ENCODE measurements at regions not wholly inside any gene's neighbourhood (a gene's known extent, or its start where the extent isn't known, plus 50 kb on each side); places are given as distances from the start of the nearest gene placed in this dataset.

DNA sequence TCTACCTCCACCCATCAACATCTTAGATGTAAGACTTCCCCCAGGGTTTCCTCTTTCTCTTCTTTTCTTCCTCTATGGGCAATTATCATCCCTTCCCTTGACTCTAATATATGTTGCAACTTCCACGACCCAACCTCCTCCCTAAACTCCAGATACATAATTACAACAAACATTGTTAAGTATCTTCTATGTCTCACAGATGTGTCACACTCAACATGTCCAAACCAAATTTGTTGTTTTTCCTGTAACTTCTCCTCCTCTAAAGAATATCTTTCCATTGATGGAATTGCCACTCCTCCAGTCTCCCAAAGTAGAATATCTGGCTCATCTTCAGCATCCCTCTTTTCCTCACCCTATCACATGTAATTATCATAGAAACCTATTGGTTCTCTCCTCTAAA, 314.2 kb downstream of the RWDD3 start:
- WGBS (ENCODE audit: insufficient coverage), result 33% methylated on average over 1 of the region's 1 CpG
- no peak overlapping the region for H3K27ac ChIP-seq (ENCODE audit: low read depth in 1 of 2, low read length in 2 of 2)
- H3K4me3 ChIP-seq (replicated peaks in 1 of 3; ENCODE audit: low read depth in 2 of 3, low read length in 3 of 3), result no peak overlapping the region
- no peaks in the 10 kb centered on the region for H3K79me2 ChIP-seq (ENCODE audit: insufficient read depth, low read length)
- no peaks in the 10 kb centered on the region for H4K20me1 ChIP-seq (ENCODE audit: insufficient read depth, low read length)
- no peak for DNase-seq
- H3K4me1 ChIP-seq (ENCODE audit: control insufficient read depth in 1 of 2, insufficient read depth in 2 of 2, low read length in 2 of 2), result no peaks in the 10 kb centered on the region
- H3K9me3 ChIP-seq (replicated peaks in 1 of 2; ENCODE audit: control insufficient read depth in 1 of 2, insufficient read depth in 1 of 2, low read length in 2 of 2), result peaks cover 0 to 8% of the 10 kb centered on the region in 2 donors
- H3K36me3 ChIP-seq (replicated peaks in 1 of 2; ENCODE audit: control insufficient read depth in 1 of 2, insufficient read depth in 2 of 2, low read length in 2 of 2), result no peaks in the 10 kb centered on the region
- Mint-ChIP-seq H3K27me3 (ENCODE audit: low read depth in 3 of 3) (no peaks in the 10 kb centered on the region), H3K36me3 (no peaks in the 10 kb centered on the region), H3K9me3 (peaks cover 1 to 5% (median 4%) of the 10 kb centered on the region in 7 donors), H3K27ac (no peak overlapping the region), H3K4me1 (no peaks in the 10 kb centered on the region), H3K4me3 (no peak overlapping the region)
- TF ChIP-seq, protein P1, sequence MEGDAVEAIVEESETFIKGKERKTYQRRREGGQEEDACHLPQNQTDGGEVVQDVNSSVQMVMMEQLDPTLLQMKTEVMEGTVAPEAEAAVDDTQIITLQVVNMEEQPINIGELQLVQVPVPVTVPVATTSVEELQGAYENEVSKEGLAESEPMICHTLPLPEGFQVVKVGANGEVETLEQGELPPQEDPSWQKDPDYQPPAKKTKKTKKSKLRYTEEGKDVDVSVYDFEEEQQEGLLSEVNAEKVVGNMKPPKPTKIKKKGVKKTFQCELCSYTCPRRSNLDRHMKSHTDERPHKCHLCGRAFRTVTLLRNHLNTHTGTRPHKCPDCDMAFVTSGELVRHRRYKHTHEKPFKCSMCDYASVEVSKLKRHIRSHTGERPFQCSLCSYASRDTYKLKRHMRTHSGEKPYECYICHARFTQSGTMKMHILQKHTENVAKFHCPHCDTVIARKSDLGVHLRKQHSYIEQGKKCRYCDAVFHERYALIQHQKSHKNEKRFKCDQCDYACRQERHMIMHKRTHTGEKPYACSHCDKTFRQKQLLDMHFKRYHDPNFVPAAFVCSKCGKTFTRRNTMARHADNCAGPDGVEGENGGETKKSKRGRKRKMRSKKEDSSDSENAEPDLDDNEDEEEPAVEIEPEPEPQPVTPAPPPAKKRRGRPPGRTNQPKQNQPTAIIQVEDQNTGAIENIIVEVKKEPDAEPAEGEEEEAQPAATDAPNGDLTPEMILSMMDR (IDR thresholded peaks at IDR 0.05), result no peak
- H2AFZ ChIP-seq (ENCODE audit: insufficient read depth, low read depth, low read length, poor library complexity, severe bottlenecking), result no peak overlapping the region
- H3K4me2 ChIP-seq (replicated peaks; ENCODE audit: extremely low read depth, low read length, poor library complexity, severe bottlenecking), result no peak overlapping the region
- H3K27me3 ChIP-seq (ENCODE audit: control insufficient read depth in 2 of 2, insufficient read depth in 2 of 2, low read length in 2 of 2), result no peaks in the 10 kb centered on the region
- intact Hi-C loops (cut with micrococcal nuclease), result no loop called here
- no peak overlapping the region for H3K9ac ChIP-seq (ENCODE audit: insufficient read depth, low read length, poor library complexity, severe bottlenecking)

DNA sequence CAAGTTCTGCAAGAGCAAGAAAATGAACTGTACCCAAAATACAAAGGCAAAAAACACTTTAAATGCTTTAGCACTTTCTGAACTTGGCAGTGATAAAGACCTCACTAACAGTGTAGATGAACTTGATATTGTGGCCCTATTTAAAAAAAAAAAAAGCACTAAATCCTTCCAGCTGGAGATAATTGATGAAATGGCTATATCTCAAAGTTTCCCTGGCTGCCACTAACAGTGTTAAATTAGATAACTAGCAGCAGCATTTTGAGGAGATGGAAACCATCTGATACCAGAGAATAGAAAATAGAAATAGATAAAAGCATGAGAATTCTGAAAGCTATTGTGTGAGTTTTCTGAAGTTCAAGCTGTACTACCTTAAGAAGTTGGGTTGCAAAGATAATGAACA, 317.2 kb downstream of the RWDD3 start:
- H3K36me3 Mint-ChIP-seq, result no peaks in the 10 kb centered on the region
- H3K9me3 Mint-ChIP-seq, result peaks cover 5 to 12% (median 5%) of the 10 kb centered on the region in 7 donors
- H3K27me3 Mint-ChIP-seq (ENCODE audit: low read depth in 3 of 3), result no peaks in the 10 kb centered on the region
- DNase-seq, result no peak
- no peak overlapping the region for H3K27ac ChIP-seq (ENCODE audit: low read depth in 1 of 2, low read length in 2 of 2)
- H4K20me1 ChIP-seq (ENCODE audit: insufficient read depth, low read length), result no peaks in the 10 kb centered on the region
- H3K9ac ChIP-seq (ENCODE audit: insufficient read depth, low read length, poor library complexity, severe bottlenecking), result no peak overlapping the region
- H3K36me3 ChIP-seq (replicated peaks in 1 of 2; ENCODE audit: control insufficient read depth in 1 of 2, insufficient read depth in 2 of 2, low read length in 2 of 2), result no peaks in the 10 kb centered on the region
- H3K9me3 ChIP-seq (replicated peaks in 1 of 2; ENCODE audit: control insufficient read depth in 1 of 2, insufficient read depth in 1 of 2, low read length in 2 of 2), result peaks cover 2 to 10% of the 10 kb centered on the region in 2 donors
- no peak overlapping the region for H3K4me3 ChIP-seq (replicated peaks in 1 of 3; ENCODE audit: low read depth in 2 of 3, low read length in 3 of 3)
- no peak overlapping the region for H3K4me2 ChIP-seq (replicated peaks; ENCODE audit: extremely low read depth, low read length, poor library complexity, severe bottlenecking)
- H3K27me3 ChIP-seq (ENCODE audit: control insufficient read depth in 2 of 2, insufficient read depth in 2 of 2, low read length in 2 of 2), result no peaks in the 10 kb centered on the region
- H3K79me2 ChIP-seq (ENCODE audit: insufficient read depth, low read length), result no peaks in the 10 kb centered on the region
- TF ChIP-seq, protein P1 (IDR thresholded peaks at IDR 0.05), result no peak
- H3K4me1 ChIP-seq (ENCODE audit: control insufficient read depth in 1 of 2, insufficient read depth in 2 of 2, low read length in 2 of 2), result no peaks in the 10 kb centered on the region
- H3K27ac Mint-ChIP-seq, result no peak overlapping the region
- no peaks in the 10 kb centered on the region for H3K4me1 Mint-ChIP-seq
- no peak overlapping the region for H2AFZ ChIP-seq (ENCODE audit: insufficient read depth, low read depth, low read length, poor library complexity, severe bottlenecking)
- intact Hi-C loops (cut with micrococcal nuclease), result no loop called here
- no peak overlapping the region for H3K4me3 Mint-ChIP-seq

All from CD14-positive monocyte (primary cell).